HepG2 (cell line): ENCODE measurements at regions not wholly inside any gene's neighbourhood (a gene's known extent, or its start where the extent isn't known, plus 50 kb on each side); places are given as distances from the start of the nearest gene placed in this dataset.

Experiments
- ATAC-seq: fragments of 200-7000 bp; cut with Tn5 transposase; 3 replicates; pipeline ENCODE4 v1.9.1; 2020; ENCODE audit warnings: mild to moderate bottlenecking, moderate library complexity
- BruUV-seq: library from RNA; stranded (reverse); fragments of 400-500 nt; replicated peaks from 2 replicates; lab custom pipeline; 2021; lab: Mats Ljungman, UMichigan
- CTCF ChIA-PET: fragments of 300-600 bp; formaldehyde crosslinking; extraction: SDS; loops from one replicate; lab custom pipeline; 2021; ENCODE audit warnings: low total read pairs, inconsistent platforms, low intra/inter-chr PET ratio; lab: Yijun Ruan, JAX
- POLR2A ChIA-PET: fragments of 350-600 bp; sonication (Branson Sonifier 250); formaldehyde crosslinking; loops from one replicate; lab custom pipeline; 2020; ENCODE audit warnings: antibody characterized with exemption, inconsistent platforms; lab: Yijun Ruan, JAX
- DNase-seq: peaks from one replicate; pipeline ENCODE4 v3.0.0-alpha.2; 2015; ENCODE audit warnings: low spot score
- FAIRE-seq: peaks from 3 replicates; lab custom pipeline; 2011; peaks lifted over from hg19 to GRCh38; lab: Jason Lieb, UNC
- H2AFZ ChIP-seq: one replicate; pipeline ENCODE4 v1.6.1; 2011; ENCODE audit warnings: low read length, inconsistent platforms
- H3K27ac ChIP-seq: fragments of 300-600 bp; 3 replicates; pipeline ENCODE4 v1.8.0; 2011; ENCODE audit warnings: mixed run types, mild to moderate bottlenecking, mixed read lengths, low read length, inconsistent platforms; ENCODE audit not compliant: insufficient read depth; ENCODE audit errors: extremely low read length
- H3K27me3 ChIP-seq, 2 experiments: fragments of 200-600 bp in 1 of 2; 2 replicates in 1 of 2; 3 replicates in 1 of 2; pipeline versions ENCODE4 v1.6.0 to v1.8.0; 2011; ENCODE audit warnings: low read length in 2 of 2, mild to moderate bottlenecking in 2 of 2, moderate library complexity in 2 of 2, inconsistent platforms in 1 of 2; ENCODE audit not compliant: insufficient read depth in 2 of 2, control insufficient read depth in 1 of 2
- H3K36me3 ChIP-seq, 2 experiments: fragments of 200-600 bp in 1 of 2; replicated peaks in 1 of 2; 2 replicates in 1 of 2; 3 replicates in 1 of 2; pipeline versions ENCODE4 v1.5.1 to v1.8.0; 2011; ENCODE audit warnings: low read length in 2 of 2, inconsistent platforms in 1 of 2; ENCODE audit not compliant: insufficient read depth in 2 of 2, control insufficient read depth in 1 of 2
- H3K4me1 ChIP-seq: 2 replicates; pipeline ENCODE4 v1.5.1; 2012; ENCODE audit warnings: low read length, inconsistent platforms; ENCODE audit not compliant: insufficient read depth
- H3K4me2 ChIP-seq: 2 replicates; pipeline ENCODE4 v1.6.0; 2011; ENCODE audit warnings: low read depth, low read length, inconsistent platforms
- H3K4me3 ChIP-seq, 3 experiments: fragments of 200-600 bp in 1 of 3; sonication (generic), shearing (Covaris generic) in 1 of 3; replicated peaks in 1 of 3; 2 replicates each; pipeline ENCODE4 v1.5.1; 2011 to 2016; ENCODE audit warnings: low read length in 3 of 3, inconsistent platforms in 2 of 3, low read depth in 2 of 3, mild to moderate bottlenecking in 2 of 3, control low read depth in 1 of 3, mixed read lengths in 1 of 3; ENCODE audit not compliant: insufficient read depth in 1 of 3
- H3K79me2 ChIP-seq: one replicate; pipeline ENCODE4 v1.6.1; 2011; ENCODE audit warnings: low read length, inconsistent platforms; ENCODE audit not compliant: insufficient read depth
- H3K9ac ChIP-seq: 2 replicates; pipeline ENCODE4 v1.6.0; 2011; ENCODE audit warnings: mild to moderate bottlenecking, low read depth, low read length, inconsistent platforms; ENCODE audit not compliant: insufficient read depth
- H3K9me3 ChIP-seq: 2 replicates; pipeline ENCODE4 v1.5.1; 2012; ENCODE audit warnings: mild to moderate bottlenecking, low read length
- H4K20me1 ChIP-seq: 2 replicates; pipeline ENCODE4 v1.6.0; 2011; ENCODE audit warnings: inconsistent platforms, mild to moderate bottlenecking, low read length, moderate library complexity; ENCODE audit not compliant: insufficient read depth
- DNMT3B ChIP-seq: conservative IDR thresholded peaks from 2 replicates; pipeline ENCODE4 v1.6.1; 2016; ENCODE audit warnings: missing biosample characterization, control low read depth
- HDAC1 ChIP-seq: sonication (generic); formaldehyde crosslinking; IDR thresholded peaks from 2 replicates; pipeline ENCODE4 v1.5.1; 2020; ENCODE audit warnings: mild to moderate bottlenecking, missing genetic modification reagents
- HINFP ChIP-seq: sonication (generic); formaldehyde crosslinking; IDR thresholded peaks from 2 replicates; pipeline ENCODE4 v1.4.0; 2020; ENCODE audit warnings: low read depth, mild to moderate bottlenecking, missing genetic modification reagents
- JDP2 ChIP-seq: sonication (generic); formaldehyde crosslinking; IDR thresholded peaks from 2 replicates; pipeline ENCODE4 v1.8.1; 2022; ENCODE audit warnings: missing genetic modification reagents, borderline replicate concordance
- JUND ChIP-seq: sonication (generic); formaldehyde crosslinking; IDR thresholded peaks from 2 replicates; pipeline ENCODE4 v1.8.0; 2022; ENCODE audit warnings: mild to moderate bottlenecking, missing genetic modification reagents
- NR1H2 ChIP-seq: sonication (generic); formaldehyde crosslinking; IDR thresholded peaks from 2 replicates; pipeline ENCODE4 v1.8.1; 2022; ENCODE audit warnings: low read depth, missing genetic modification reagents, borderline replicate concordance
- REPIN1 ChIP-seq: sonication (generic); formaldehyde crosslinking; IDR thresholded peaks from 2 replicates; pipeline ENCODE4 v1.8.0; 2022; ENCODE audit warnings: missing genetic modification reagents, low read depth, mild to moderate bottlenecking, borderline replicate concordance
- ZBTB42 ChIP-seq: sonication (generic); formaldehyde crosslinking; IDR thresholded peaks from 2 replicates; pipeline ENCODE4 v1.5.0; 2020; ENCODE audit warnings: mild to moderate bottlenecking, missing genetic modification reagents
- ZC3H4 ChIP-seq: sonication (generic); formaldehyde crosslinking; IDR thresholded peaks from 2 replicates; pipeline ENCODE4 v1.4.0; 2020; ENCODE audit warnings: missing genetic modification reagents, borderline replicate concordance
- ZFP1 ChIP-seq: IDR thresholded peaks from 2 replicates; pipeline ENCODE4 v1.6.1; 2016
- ZNF124 ChIP-seq: sonication (generic); formaldehyde crosslinking; IDR thresholded peaks from 2 replicates; pipeline ENCODE4 v1.4.0; 2020; ENCODE audit warnings: missing genetic modification reagents
- ZNF17 ChIP-seq: sonication (generic); formaldehyde crosslinking; IDR thresholded peaks from 2 replicates; pipeline ENCODE4 v1.5.0; 2020; ENCODE audit warnings: mild to moderate bottlenecking, missing genetic modification reagents
- ZNF274 ChIP-seq: sonication (generic); formaldehyde crosslinking; IDR thresholded peaks from 2 replicates; pipeline ENCODE4 v1.5.1; 2020; ENCODE audit warnings: mild to moderate bottlenecking, missing genetic modification reagents
- ZNF746 ChIP-seq: sonication (generic); formaldehyde crosslinking; IDR thresholded peaks from 2 replicates; pipeline ENCODE4 v1.8.0; 2022; ENCODE audit warnings: mild to moderate bottlenecking, missing genetic modification reagents
- ZNF850 ChIP-seq: sonication (generic); formaldehyde crosslinking; conservative IDR thresholded peaks from 2 replicates; pipeline ENCODE4 v1.9.0; 2021; ENCODE audit warnings: mild to moderate bottlenecking, missing genetic modification reagents
- WGBS: methylation state at CpG from one replicate; pipeline ENCODE4 v1.1.6; 2017; ENCODE audit warnings: low lambda C conversion rate; 5-methylcytosine and 5-hydroxymethylcytosine counted together
- in situ Hi-C: cut with HindIII; loops from 2 replicates; pipeline ENCODE4 v1.10.0; 2017; ENCODE audit warnings: low pct_unique_long_range_greater_than_20kb; ENCODE audit not compliant: extremely low pct_ligation_motif_present
- intact Hi-C: fragments of 100-400 bp; cut with micrococcal nuclease; formaldehyde crosslinking; loops from one replicate; pipeline ENCODE4 v1.10.0; 2022; ENCODE audit not compliant: unreplicated experiment
- TF ChIP-seq, protein P1 (sequence below), 2 experiments: sonication (generic) in 1 of 2; formaldehyde crosslinking in 1 of 2; IDR thresholded peaks; 2 replicates each; pipeline versions ENCODE4 v1.4.0 to v1.6.1; 2018 to 2020; ENCODE audit warnings: missing genetic modification reagents in 2 of 2, borderline replicate concordance in 1 of 2, low read depth in 1 of 2, mild to moderate bottlenecking in 1 of 2, missing biosample characterization in 1 of 2
- TF ChIP-seq, protein P2 (sequence below): sonication (generic); formaldehyde crosslinking; IDR thresholded peaks from 2 replicates; pipeline ENCODE4 v1.5.1; 2020; ENCODE audit warnings: mild to moderate bottlenecking, moderate library complexity, missing genetic modification reagents
- TF ChIP-seq, protein P3 (sequence below): sonication (generic); formaldehyde crosslinking; IDR thresholded peaks from 2 replicates; pipeline ENCODE4 v1.5.1; 2020; ENCODE audit warnings: missing genetic modification reagents, mild to moderate bottlenecking, borderline replicate concordance

DNA sequence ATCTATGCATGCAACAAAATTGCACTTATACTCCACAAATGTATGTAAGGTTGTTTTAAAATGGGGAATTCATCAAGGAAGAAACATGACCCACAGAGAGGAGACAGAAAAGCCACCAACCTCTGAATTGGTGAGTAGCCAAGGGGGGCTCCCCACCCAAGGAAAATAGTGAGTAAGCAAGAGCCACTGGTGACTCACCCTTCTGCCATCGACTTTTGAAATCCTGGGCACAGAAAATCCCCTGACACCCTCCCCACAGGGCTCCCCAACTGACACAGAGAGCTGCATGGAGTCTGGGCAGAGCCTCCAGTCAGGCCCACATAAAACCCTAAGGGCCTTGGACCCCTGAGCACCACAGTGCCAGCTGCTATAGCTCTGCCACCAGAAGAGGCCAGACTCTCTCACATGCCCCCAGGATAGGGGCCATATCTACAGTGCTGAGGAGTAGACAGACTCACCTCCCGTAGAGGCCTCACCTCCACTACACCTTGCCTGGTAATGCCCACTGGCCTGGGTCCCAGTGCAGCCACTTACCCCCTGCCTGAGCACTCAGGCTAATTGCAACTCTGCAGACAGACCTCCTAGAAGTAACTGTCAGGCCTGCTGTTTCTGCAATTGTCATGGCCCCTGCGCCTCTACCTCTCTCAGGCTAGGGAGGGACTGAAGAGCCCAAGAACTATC, 244.7 kb upstream of the WSB1 start:
- Histone ChIP-seq H3K27ac (no peak overlapping the region), H3K9ac (no peak overlapping the region), H3K27me3 (no peaks in the 10 kb centered on the region), H2AFZ (no peak overlapping the region), H4K20me1 (no peaks in the 10 kb centered on the region), H3K36me3 (no peaks in the 10 kb centered on the region), H3K79me2 (no peaks in the 10 kb centered on the region), H3K4me1 (peaks cover 5% of the 10 kb centered on the region; the same call in 1 of the 2 replicates), H3K9me3 (no peaks in the 10 kb centered on the region), H3K4me3 (no peak overlapping the region), H3K4me2 (no peak overlapping the region)
- POLR2A ChIA-PET: no interaction called here
- FAIRE-seq (no peak), DNase-seq (no peak), ATAC-seq (no peak)
- in situ Hi-C loops: no loop called here
- intact Hi-C loops: no loop called here
- WGBS: 0% methylated on average over 2 of the region's 3 CpGs
- CTCF ChIA-PET: no interaction called here
- BruUV-seq: no TSS peak
- TF ChIP-seq JDP2: no peak
- TF ChIP-seq DNMT3B (CRISPR knock-in tag): no peak
- no peak for TF ChIP-seq HDAC1 (CRISPR knock-in tag)
- TF ChIP-seq NR1H2 (CRISPR knock-in tag): no peak
- TF ChIP-seq ZFP1: no peak
- TF ChIP-seq HINFP (CRISPR knock-in tag): no peak
- no peak for TF ChIP-seq ZNF274
- TF ChIP-seq REPIN1 (CRISPR knock-in tag): no peak
- TF ChIP-seq, protein P1, sequence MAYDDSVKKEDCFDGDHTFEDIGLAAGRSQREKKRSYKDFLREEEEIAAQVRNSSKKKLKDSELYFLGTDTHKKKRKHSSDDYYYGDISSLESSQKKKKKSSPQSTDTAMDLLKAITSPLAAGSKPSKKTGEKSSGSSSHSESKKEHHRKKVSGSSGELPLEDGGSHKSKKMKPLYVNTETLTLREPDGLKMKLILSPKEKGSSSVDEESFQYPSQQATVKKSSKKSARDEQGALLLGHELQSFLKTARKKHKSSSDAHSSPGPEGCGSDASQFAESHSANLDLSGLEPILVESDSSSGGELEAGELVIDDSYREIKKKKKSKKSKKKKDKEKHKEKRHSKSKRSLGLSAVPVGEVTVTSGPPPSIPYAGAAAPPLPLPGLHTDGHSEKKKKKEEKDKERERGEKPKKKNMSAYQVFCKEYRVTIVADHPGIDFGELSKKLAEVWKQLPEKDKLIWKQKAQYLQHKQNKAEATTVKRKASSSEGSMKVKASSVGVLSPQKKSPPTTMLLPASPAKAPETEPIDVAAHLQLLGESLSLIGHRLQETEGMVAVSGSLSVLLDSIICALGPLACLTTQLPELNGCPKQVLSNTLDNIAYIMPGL (CRISPR knock-in tag; IDR thresholded peaks at IDR 0.05; ENCODE audit: borderline replicate concordance in 1 of 2, low read depth in 1 of 2): no peak
- TF ChIP-seq, protein P2, sequence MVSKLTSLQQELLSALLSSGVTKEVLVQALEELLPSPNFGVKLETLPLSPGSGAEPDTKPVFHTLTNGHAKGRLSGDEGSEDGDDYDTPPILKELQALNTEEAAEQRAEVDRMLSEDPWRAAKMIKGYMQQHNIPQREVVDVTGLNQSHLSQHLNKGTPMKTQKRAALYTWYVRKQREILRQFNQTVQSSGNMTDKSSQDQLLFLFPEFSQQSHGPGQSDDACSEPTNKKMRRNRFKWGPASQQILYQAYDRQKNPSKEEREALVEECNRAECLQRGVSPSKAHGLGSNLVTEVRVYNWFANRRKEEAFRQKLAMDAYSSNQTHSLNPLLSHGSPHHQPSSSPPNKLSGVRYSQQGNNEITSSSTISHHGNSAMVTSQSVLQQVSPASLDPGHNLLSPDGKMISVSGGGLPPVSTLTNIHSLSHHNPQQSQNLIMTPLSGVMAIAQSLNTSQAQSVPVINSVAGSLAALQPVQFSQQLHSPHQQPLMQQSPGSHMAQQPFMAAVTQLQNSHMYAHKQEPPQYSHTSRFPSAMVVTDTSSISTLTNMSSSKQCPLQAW (CRISPR knock-in tag): no peak
- TF ChIP-seq ZNF746 (CRISPR knock-in tag): no peak
- TF ChIP-seq, protein P3, sequence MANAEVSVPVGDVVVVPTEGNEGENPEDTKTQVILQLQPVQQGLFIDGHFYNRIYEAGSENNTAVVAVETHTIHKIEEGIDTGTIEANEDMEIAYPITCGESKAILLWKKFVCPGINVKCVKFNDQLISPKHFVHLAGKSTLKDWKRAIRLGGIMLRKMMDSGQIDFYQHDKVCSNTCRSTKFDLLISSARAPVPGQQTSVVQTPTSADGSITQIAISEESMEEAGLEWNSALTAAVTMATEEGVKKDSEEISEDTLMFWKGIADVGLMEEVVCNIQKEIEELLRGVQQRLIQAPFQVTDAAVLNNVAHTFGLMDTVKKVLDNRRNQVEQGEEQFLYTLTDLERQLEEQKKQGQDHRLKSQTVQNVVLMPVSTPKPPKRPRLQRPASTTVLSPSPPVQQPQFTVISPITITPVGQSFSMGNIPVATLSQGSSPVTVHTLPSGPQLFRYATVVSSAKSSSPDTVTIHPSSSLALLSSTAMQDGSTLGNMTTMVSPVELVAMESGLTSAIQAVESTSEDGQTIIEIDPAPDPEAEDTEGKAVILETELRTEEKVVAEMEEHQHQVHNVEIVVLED (CRISPR knock-in tag): no peak
- TF ChIP-seq ZNF17: no peak
- TF ChIP-seq ZBTB42 (CRISPR knock-in tag): no peak
- no peak for TF ChIP-seq JUND
- TF ChIP-seq ZC3H4: no peak
- TF ChIP-seq ZNF124: no peak
- no peak for TF ChIP-seq ZNF850 (CRISPR knock-in tag)
